Astrocyte of the cerebellum (primary cell): ENCODE measurements at regions not wholly inside any gene's neighbourhood (a gene's known extent, or its start where the extent isn't known, plus 50 kb on each side); places are given as distances from the start of the nearest gene placed in this dataset.

Experiments used
- DNase-seq: peaks from one replicate; pipeline ENCODE4 v3.0.0-alpha.2; 2011; ENCODE audit warnings: low read depth
- H3K4me3 ChIP-seq: 2 replicates; pipeline ENCODE4 v1.5.1; 2011; ENCODE audit warnings: mild to moderate bottlenecking, low read depth, low read length, moderate library complexity
- CTCF ChIP-seq: IDR thresholded peaks from 2 replicates; pipeline ENCODE4 v1.5.1; 2012; ENCODE audit warnings: low read length, low read depth, moderate library complexity, mild to moderate bottlenecking; ENCODE audit errors: missing control alignments
- in situ Hi-C: cut with HindIII; loops from 2 replicates; pipeline ENCODE4 v1.10.0; 2017; ENCODE audit warnings: low sequenced_read_pairs

- TF ChIP-seq CTCF = no peak
- no peak for DNase-seq
- no peak overlapping the region for H3K4me3 ChIP-seq
- in situ Hi-C loops = no loop called here
These were observed 450.9 kb downstream of the PCDH10 start for GRCh38 chr4:133600008-133600407.

- in situ Hi-C loops = no loop called here
- no peak for DNase-seq
- TF ChIP-seq CTCF = no peak
- H3K4me3 ChIP-seq = no peak overlapping the region
These were observed 449.7 kb downstream of the PCDH10 start for GRCh38 chr4:133598779-133599178.

- no peak for DNase-seq
- in situ Hi-C loops = no loop called here
- no peak for TF ChIP-seq CTCF
- H3K4me3 ChIP-seq = no peak overlapping the region
These were observed 448.2 kb downstream of the PCDH10 start for GRCh38 chr4:133597251-133597650.

- no peak for DNase-seq
- no peak overlapping the region for H3K4me3 ChIP-seq
- in situ Hi-C loops = no loop called here
- TF ChIP-seq CTCF = no peak
These were observed 447.4 kb downstream of the PCDH10 start for GRCh38 chr4:133596459-133596858.

- in situ Hi-C loops = no loop called here
- H3K4me3 ChIP-seq = no peak overlapping the region
- no peak for TF ChIP-seq CTCF
- DNase-seq = peak; percentile 40
These were observed 445.5 kb downstream of the PCDH10 start for GRCh38 chr4:133594390-133595207.

- H3K4me3 ChIP-seq = no peak overlapping the region
- DNase-seq = no peak
- no peak for TF ChIP-seq CTCF
- in situ Hi-C loops = no loop called here
These were observed 444.7 kb downstream of the PCDH10 start for GRCh38 chr4:133593764-133594163.
